ENCODE measurements at regions not wholly inside any gene's neighbourhood (a gene's known extent, or its start where the extent isn't known, plus 50 kb on each side); places are given as distances from the start of the nearest gene placed in this dataset.
"Not testable (repeated sequence)": the region's sequence is repeated elsewhere in the genome, so short reads cannot be mapped to it uniquely, and the experiment has no call there.

DNA sequence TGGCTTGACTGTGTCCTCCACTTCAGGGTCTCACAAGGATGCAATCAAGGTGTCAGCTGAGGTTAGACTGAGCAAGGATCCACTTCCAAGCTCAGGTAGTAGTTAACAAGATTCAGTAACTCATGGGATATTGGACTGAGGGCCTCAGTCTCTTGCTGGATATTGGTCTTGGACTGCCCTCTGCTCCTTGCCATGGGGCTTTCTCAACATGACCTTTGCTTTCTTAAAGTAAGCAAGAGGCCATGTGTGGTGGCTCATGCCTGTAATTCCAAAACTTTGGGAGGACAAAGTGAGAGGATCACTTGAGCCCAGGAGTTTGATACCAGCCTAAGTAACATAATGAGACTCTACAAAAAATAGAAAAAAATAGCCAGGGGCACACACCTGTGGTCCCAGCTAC lies 231.3 kb upstream of the AMIGO2 start:
- TF ChIP-seq, protein P1, sequence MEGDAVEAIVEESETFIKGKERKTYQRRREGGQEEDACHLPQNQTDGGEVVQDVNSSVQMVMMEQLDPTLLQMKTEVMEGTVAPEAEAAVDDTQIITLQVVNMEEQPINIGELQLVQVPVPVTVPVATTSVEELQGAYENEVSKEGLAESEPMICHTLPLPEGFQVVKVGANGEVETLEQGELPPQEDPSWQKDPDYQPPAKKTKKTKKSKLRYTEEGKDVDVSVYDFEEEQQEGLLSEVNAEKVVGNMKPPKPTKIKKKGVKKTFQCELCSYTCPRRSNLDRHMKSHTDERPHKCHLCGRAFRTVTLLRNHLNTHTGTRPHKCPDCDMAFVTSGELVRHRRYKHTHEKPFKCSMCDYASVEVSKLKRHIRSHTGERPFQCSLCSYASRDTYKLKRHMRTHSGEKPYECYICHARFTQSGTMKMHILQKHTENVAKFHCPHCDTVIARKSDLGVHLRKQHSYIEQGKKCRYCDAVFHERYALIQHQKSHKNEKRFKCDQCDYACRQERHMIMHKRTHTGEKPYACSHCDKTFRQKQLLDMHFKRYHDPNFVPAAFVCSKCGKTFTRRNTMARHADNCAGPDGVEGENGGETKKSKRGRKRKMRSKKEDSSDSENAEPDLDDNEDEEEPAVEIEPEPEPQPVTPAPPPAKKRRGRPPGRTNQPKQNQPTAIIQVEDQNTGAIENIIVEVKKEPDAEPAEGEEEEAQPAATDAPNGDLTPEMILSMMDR (IDR thresholded peaks at IDR 0.05; ENCODE audit: insufficient read depth, low read length, missing control alignments), result no peak
- CTCF ChIA-PET, result interaction anchor here (1.3 kb wide), 1 partner anchor 278 kb away, joined by 4 read pairs; no protein-coding TSS in a partner anchor
- H3K4me3 ChIP-seq (ENCODE audit: low read depth, low read length), result no peak overlapping the region
- POLR2A ChIA-PET, result no interaction called here
- DNase-seq (ENCODE audit: low read depth, low spot score), result no peak

DNA sequence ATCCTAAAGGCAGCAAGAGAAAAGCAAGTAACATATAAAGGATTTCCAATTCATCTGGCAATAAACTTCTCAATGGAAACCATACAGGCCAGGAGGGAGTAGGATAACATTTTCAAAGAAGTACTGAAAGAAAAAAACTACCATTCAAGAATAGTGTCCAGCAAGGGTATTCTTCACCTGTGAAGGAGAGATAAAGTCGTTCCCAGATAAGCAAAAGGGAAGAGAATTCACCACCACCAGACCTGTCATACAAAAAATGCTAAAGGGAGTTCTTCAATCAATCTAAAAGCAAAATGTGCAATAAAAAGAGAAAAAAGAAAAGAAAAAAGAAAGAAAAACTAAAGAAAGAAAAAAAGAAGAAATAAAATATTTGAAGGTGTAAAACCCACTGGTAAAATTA lies 228.9 kb upstream of the AMIGO2 start:
- no peak for DNase-seq (ENCODE audit: low read depth, low spot score)
- CTCF ChIA-PET, result interaction anchor here (1.0 kb wide), 1 partner anchor 277 kb away, joined by 6 read pairs; no protein-coding TSS in a partner anchor
- POLR2A ChIA-PET, result no interaction called here
- H3K4me3 ChIP-seq (ENCODE audit: low read depth, low read length), result no peak overlapping the region
- TF ChIP-seq, protein P1 (IDR thresholded peaks at IDR 0.05; ENCODE audit: insufficient read depth, low read length, missing control alignments), result no peak

DNA sequence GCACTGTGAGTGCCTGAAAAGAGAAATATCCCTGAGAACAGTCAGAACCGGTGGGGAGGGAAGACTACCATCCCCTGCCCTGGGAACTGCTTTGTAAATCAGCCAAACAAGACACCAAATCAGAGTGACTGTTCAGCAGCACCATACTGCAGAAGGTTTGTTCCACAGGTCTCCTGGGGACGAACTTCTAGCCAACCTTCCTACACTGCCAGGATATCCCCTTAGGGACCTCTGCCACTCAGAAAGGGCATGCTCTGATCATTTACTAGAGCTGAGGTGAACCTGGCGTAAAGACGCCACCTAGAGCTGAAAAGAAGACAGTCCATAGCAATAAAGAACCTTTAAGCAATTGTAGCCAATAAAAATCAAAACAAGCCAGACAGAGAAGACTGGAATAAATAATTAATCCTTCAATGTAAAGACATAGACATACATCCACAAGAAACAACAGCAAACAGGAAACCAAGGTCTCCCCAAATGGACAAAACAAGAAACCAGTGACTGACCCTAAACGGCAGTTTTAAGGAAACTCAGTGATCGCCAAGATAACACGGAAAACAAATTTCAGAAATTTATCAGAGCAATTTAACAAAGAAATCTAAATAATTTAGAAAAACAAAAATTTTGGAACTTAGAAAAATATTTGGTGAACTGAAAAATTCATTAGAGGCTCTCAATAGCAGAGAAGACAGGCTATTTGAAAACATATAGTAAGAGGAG lies 228.1 kb upstream of the AMIGO2 start:
- CTCF ChIA-PET, result interaction anchor here (1.7 to 3.7 kb wide), 7 partner anchors 12 to 379 kb away, joined by 3 to 57 read pairs (median 9); partner anchors contain the start of genes AMIGO2 and PCED1B
- POLR2A ChIA-PET, result interaction anchor here (2.2 kb wide), 1 partner anchor 228 kb away, joined by 5 read pairs; the partner anchor contains the start of genes AMIGO2 and PCED1B
- no peak for DNase-seq (ENCODE audit: low read depth, low spot score)
- TF ChIP-seq, protein P1 (IDR thresholded peaks at IDR 0.05; ENCODE audit: insufficient read depth, low read length, missing control alignments), result peak; percentile 54
- H3K4me3 ChIP-seq (ENCODE audit: low read depth, low read length), result no peak overlapping the region

DNA sequence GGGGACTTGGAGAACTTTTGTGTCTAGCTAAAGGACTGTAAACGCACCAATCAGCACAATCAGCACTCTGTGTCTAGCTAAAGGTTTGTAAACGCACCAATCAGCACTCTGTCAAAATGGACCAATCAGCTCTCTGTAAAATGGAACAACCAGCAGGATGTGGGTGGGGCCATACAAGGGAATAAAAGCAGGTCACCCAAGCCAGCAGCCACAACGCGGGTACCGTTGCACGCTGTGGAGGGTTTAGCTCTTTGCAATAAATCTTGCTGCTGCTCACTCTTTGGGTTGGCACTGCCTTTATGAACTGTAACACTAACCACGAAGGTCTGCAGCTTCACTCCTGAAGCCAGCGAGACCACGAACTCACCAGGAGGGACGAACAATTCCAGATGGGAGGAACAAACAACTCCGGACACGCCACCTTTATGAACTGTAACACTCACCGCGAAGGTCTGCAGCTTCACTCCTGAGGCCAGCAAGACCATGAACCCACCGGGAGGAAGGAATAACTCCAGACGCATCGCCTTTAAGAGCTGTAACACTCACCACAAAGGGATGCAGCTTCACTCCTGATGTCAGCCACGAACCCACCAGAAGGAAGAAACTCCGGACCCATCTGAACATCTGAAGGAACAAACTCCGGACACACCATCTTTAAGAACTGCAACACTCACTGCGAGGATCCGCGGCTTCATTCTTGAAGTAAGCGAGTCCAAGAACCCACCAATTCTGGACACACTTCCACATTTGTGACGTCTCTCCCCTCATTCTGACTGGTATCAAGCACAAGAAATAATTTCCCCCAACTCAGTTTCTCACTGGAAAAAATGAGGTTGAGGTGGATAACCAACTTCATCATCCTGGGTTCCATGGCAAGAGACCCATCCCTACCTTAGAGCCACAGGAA lies 227.3 kb upstream of the AMIGO2 start:
- CTCF ChIA-PET, result interaction anchor here (0.8 to 3.7 kb wide), 15 partner anchors 11 to 380 kb away, joined by 3 to 57 read pairs (median 5); partner anchors contain the start of genes AMIGO2 and PCED1B
- not testable (repeated sequence) for H3K4me3 ChIP-seq (ENCODE audit: low read depth, low read length); DNase-seq (ENCODE audit: low read depth, low spot score)
- POLR2A ChIA-PET, result interaction anchor here (0.9 to 2.2 kb wide), 2 partner anchors 227 to 274 kb away, joined by 3 to 5 read pairs; partner anchors contain the start of genes AMIGO2 and PCED1B

DNA sequence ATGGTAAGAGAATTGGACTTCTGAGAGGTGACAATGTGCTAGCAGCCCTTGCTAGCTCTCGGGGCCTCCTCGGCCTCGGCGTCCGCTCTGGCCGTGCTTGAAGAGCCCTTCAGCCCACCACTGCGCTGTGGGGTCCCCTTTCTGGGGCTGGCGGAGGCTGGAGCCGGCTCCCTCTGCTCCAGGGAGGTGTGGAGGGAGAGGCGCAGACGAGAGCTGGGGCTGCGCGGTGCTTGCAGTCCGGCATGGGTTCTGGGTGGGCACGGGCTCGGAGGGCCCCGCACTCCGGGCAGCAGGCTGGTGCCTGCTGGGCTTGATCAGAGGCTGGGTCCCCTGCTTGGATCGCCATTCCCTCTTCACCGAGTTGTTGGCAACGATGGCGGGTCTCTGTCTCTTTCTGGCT lies 226.4 kb upstream of the AMIGO2 start:
- POLR2A ChIA-PET, result interaction anchor here (2.2 kb wide), 1 partner anchor 226 kb away, joined by 5 read pairs; the partner anchor contains the start of genes AMIGO2 and PCED1B

DNA sequence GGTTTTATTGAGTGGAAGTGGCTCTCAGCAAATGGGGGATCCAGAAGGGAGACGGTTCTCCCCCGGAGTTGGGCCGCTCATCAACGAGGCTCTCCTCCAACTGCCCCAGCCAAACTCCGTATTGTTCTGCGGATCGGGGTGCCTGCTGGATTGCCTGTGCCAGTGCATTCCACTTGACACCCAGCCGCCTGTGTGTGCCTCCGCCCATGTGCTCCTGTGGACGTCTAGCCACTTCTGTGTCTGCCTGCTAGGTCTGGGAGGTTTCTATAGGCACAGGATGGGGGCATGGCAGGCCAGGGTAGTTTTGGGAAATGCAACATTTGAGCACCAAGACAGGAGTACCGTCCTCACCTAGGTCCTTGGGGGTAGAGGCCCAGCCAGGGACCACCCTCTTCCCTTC lies 225.7 kb upstream of the AMIGO2 start:
- CTCF ChIA-PET, result interaction anchor here (1.1 to 3.7 kb wide), 4 partner anchors 24 to 382 kb away, joined by 3 to 57 read pairs (median 10); no protein-coding TSS in a partner anchor
- POLR2A ChIA-PET, result no interaction called here
- no peak for DNase-seq (ENCODE audit: low read depth, low spot score)
- TF ChIP-seq, protein P1 (IDR thresholded peaks at IDR 0.05; ENCODE audit: insufficient read depth, low read length, missing control alignments), result no peak
- H3K4me3 ChIP-seq (ENCODE audit: low read depth, low read length), result no peak overlapping the region

More for the DNA sequence above, 226.4 kb upstream of the AMIGO2 start:
- no peak for DNase-seq (ENCODE audit: low read depth, low spot score)
- TF ChIP-seq, protein P1 (IDR thresholded peaks at IDR 0.05; ENCODE audit: insufficient read depth, low read length, missing control alignments), result no peak
- H3K4me3 ChIP-seq (ENCODE audit: low read depth, low read length), result no peak overlapping the region
- CTCF ChIA-PET, result interaction anchor here (1.0 to 3.7 kb wide), 12 partner anchors 11 to 381 kb away, joined by 3 to 57 read pairs (median 6); partner anchors contain the start of genes AMIGO2 and PCED1B
